ENCODE measurements at regions not wholly inside any gene's neighbourhood (a gene's known extent, or its start where the extent isn't known, plus 50 kb on each side); places are given as distances from the start of the nearest gene placed in this dataset.
A peak's percentile ranks its signal among the peaks of the same experiment; 100 is the strongest.

- no peaks in the 10 kb centered on the region for H4K20me1 ChIP-seq (ENCODE audit: insufficient read depth, low read length)
- Mint-ChIP-seq H3K4me3 (no peak overlapping the region), H3K4me1 (peaks cover 4% of the 10 kb centered on the region), H3K36me3 (no peaks in the 10 kb centered on the region), H3K27me3 (ENCODE audit: low read depth in 3 of 3) (peaks cover 0 to 3% (median 0%) of the 10 kb centered on the region in 3 donors), H3K27ac (no peak overlapping the region), H3K9me3 (peaks cover 4 to 21% (median 12%) of the 10 kb centered on the region in 7 donors)
- no peak overlapping the region for H3K4me2 ChIP-seq (replicated peaks; ENCODE audit: extremely low read depth, low read length, poor library complexity, severe bottlenecking)
- no peaks in the 10 kb centered on the region for H3K36me3 ChIP-seq (replicated peaks in 1 of 2; ENCODE audit: control insufficient read depth in 1 of 2, insufficient read depth in 2 of 2, low read length in 2 of 2)
- H3K4me3 ChIP-seq (replicated peaks in 1 of 3; ENCODE audit: low read depth in 2 of 3, low read length in 3 of 3): no peak overlapping the region
- H3K9me3 ChIP-seq (replicated peaks in 1 of 2; ENCODE audit: control insufficient read depth in 1 of 2, insufficient read depth in 1 of 2, low read length in 2 of 2): peaks cover 0 to 6% of the 10 kb centered on the region in 2 donors
- H3K79me2 ChIP-seq (ENCODE audit: insufficient read depth, low read length): no peaks in the 10 kb centered on the region
- TF ChIP-seq, protein P1, sequence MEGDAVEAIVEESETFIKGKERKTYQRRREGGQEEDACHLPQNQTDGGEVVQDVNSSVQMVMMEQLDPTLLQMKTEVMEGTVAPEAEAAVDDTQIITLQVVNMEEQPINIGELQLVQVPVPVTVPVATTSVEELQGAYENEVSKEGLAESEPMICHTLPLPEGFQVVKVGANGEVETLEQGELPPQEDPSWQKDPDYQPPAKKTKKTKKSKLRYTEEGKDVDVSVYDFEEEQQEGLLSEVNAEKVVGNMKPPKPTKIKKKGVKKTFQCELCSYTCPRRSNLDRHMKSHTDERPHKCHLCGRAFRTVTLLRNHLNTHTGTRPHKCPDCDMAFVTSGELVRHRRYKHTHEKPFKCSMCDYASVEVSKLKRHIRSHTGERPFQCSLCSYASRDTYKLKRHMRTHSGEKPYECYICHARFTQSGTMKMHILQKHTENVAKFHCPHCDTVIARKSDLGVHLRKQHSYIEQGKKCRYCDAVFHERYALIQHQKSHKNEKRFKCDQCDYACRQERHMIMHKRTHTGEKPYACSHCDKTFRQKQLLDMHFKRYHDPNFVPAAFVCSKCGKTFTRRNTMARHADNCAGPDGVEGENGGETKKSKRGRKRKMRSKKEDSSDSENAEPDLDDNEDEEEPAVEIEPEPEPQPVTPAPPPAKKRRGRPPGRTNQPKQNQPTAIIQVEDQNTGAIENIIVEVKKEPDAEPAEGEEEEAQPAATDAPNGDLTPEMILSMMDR (IDR thresholded peaks at IDR 0.05): no peak
- intact Hi-C loops (cut with micrococcal nuclease): no loop called here
- no peaks in the 10 kb centered on the region for H3K27me3 ChIP-seq (ENCODE audit: control insufficient read depth in 2 of 2, insufficient read depth in 2 of 2, low read length in 2 of 2)
- DNase-seq: no peak
- H2AFZ ChIP-seq (ENCODE audit: insufficient read depth, low read depth, low read length, poor library complexity, severe bottlenecking): no peak overlapping the region
- no peak overlapping the region for H3K27ac ChIP-seq (ENCODE audit: low read depth in 1 of 2, low read length in 2 of 2)
- H3K9ac ChIP-seq (ENCODE audit: insufficient read depth, low read length, poor library complexity, severe bottlenecking): no peak overlapping the region
- H3K4me1 ChIP-seq (ENCODE audit: control insufficient read depth in 1 of 2, insufficient read depth in 2 of 2, low read length in 2 of 2): no peaks in the 10 kb centered on the region
These were observed 63.4 kb upstream of the LGALSL start for GRCh38 chr2:64390586-64390985.

DNA sequence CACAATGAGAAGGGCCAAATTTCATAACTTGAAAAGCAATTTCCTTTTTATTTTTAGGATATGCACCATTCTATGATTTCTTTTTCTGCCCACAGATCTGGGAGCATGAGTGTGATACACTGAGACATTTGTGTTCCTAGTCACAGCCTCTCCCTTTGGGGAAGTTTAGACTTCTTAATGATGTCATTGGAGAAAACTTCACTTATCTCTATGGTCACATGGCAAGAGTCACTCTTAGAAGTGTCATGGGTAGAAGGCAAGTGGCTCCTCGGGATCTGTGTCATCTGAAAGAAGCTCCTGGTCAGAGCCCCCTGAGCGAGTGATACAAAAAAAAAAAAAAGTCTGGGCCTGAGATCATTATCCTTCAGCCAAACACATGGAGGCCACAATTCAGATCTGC is 62.5 kb upstream of the LGALSL start:
- H3K36me3 Mint-ChIP-seq: no peaks in the 10 kb centered on the region
- H3K27ac ChIP-seq (ENCODE audit: low read depth in 1 of 2, low read length in 2 of 2): no peak overlapping the region
- peak in 1 of 3 donors; percentile 12 for DNase-seq
- H3K4me1 Mint-ChIP-seq: peaks cover 4% of the 10 kb centered on the region
- no peaks in the 10 kb centered on the region for H3K4me1 ChIP-seq (ENCODE audit: control insufficient read depth in 1 of 2, insufficient read depth in 2 of 2, low read length in 2 of 2)
- intact Hi-C loops (cut with micrococcal nuclease): no loop called here
- no peaks in the 10 kb centered on the region for H3K36me3 ChIP-seq (replicated peaks in 1 of 2; ENCODE audit: control insufficient read depth in 1 of 2, insufficient read depth in 2 of 2, low read length in 2 of 2)
- no peaks in the 10 kb centered on the region for H3K27me3 ChIP-seq (ENCODE audit: control insufficient read depth in 2 of 2, insufficient read depth in 2 of 2, low read length in 2 of 2)
- no peaks in the 10 kb centered on the region for H3K79me2 ChIP-seq (ENCODE audit: insufficient read depth, low read length)
- no peak overlapping the region for H3K9ac ChIP-seq (ENCODE audit: insufficient read depth, low read length, poor library complexity, severe bottlenecking)
- peak overlapping the region in 2 of 7 donors; percentile 46 to 47 for H3K27ac Mint-ChIP-seq
- H3K9me3 ChIP-seq (replicated peaks in 1 of 2; ENCODE audit: control insufficient read depth in 1 of 2, insufficient read depth in 1 of 2, low read length in 2 of 2): peaks cover 0 to 6% of the 10 kb centered on the region in 2 donors
- no peak overlapping the region for H3K4me3 ChIP-seq (replicated peaks in 1 of 3; ENCODE audit: low read depth in 2 of 3, low read length in 3 of 3)
- H3K4me2 ChIP-seq (replicated peaks; ENCODE audit: extremely low read depth, low read length, poor library complexity, severe bottlenecking): no peak overlapping the region
- WGBS (ENCODE audit: insufficient coverage): no CpG with 5 or more reads among the region's 2 CpGs
- peaks cover 4 to 21% (median 10%) of the 10 kb centered on the region in 7 donors for H3K9me3 Mint-ChIP-seq
- peaks cover 0 to 3% (median 0%) of the 10 kb centered on the region in 3 donors for H3K27me3 Mint-ChIP-seq (ENCODE audit: low read depth in 3 of 3)
- TF ChIP-seq, protein P1 (IDR thresholded peaks at IDR 0.05): no peak
- no peak overlapping the region for H3K4me3 Mint-ChIP-seq
- H4K20me1 ChIP-seq (ENCODE audit: insufficient read depth, low read length): no peaks in the 10 kb centered on the region
- no peak overlapping the region for H2AFZ ChIP-seq (ENCODE audit: insufficient read depth, low read depth, low read length, poor library complexity, severe bottlenecking)
